ENCODE measurements at regions not wholly inside any gene's neighbourhood (a gene's known extent, or its start where the extent isn't known, plus 50 kb on each side); places are given as distances from the start of the nearest gene placed in this dataset.

DNA sequence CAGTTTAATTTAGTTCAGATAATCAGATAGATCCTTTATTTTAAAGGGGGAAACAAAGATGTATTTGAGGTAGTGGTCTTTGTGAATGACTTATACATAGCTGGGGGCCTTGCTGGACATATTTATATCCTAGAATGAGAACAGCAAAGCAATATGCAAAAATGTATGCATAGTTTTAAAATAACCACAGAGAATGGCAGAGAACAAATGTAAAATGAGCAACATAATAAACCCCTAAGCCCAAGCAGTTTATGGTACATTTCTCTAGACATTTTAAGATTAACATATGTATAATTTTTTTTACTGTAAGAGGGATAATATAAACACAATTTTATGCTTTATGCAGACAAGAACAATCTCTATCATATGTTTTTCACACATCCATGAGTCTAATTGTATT, 434.2 kb upstream of the SMIM31 start:
- Mint-ChIP-seq H3K27ac (no peak overlapping the region), H3K4me3 (no peak overlapping the region), H3K27me3 (ENCODE audit: low read depth) (no peaks in the 10 kb centered on the region), H3K36me3 (no peaks in the 10 kb centered on the region), H3K9me3 (peaks cover 4% of the 10 kb centered on the region), H3K4me1 (peaks cover 17% of the 10 kb centered on the region)
- no peak for TF ChIP-seq ZNF232 (CRISPR knock-in tag; IDR thresholded peaks at IDR 0.05)
- TF ChIP-seq, protein P1, sequence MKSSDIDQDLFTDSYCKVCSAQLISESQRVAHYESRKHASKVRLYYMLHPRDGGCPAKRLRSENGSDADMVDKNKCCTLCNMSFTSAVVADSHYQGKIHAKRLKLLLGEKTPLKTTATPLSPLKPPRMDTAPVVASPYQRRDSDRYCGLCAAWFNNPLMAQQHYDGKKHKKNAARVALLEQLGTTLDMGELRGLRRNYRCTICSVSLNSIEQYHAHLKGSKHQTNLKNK (CRISPR knock-in tag; IDR thresholded peaks at IDR 0.05) = no peak
- no peak for TF ChIP-seq RELA (CRISPR knock-in tag; IDR thresholded peaks at IDR 0.05; ENCODE audit: borderline replicate concordance)
- no peak for TF ChIP-seq OVOL2 (CRISPR knock-in tag; IDR thresholded peaks at IDR 0.05; ENCODE audit: borderline replicate concordance)
- TF ChIP-seq ZNF423 (CRISPR knock-in tag; IDR thresholded peaks at IDR 0.05) = no peak
- TF ChIP-seq ZBTB21 (CRISPR knock-in tag; IDR thresholded peaks at IDR 0.05; ENCODE audit: borderline replicate concordance) = no peak
- TF ChIP-seq, protein P2, sequence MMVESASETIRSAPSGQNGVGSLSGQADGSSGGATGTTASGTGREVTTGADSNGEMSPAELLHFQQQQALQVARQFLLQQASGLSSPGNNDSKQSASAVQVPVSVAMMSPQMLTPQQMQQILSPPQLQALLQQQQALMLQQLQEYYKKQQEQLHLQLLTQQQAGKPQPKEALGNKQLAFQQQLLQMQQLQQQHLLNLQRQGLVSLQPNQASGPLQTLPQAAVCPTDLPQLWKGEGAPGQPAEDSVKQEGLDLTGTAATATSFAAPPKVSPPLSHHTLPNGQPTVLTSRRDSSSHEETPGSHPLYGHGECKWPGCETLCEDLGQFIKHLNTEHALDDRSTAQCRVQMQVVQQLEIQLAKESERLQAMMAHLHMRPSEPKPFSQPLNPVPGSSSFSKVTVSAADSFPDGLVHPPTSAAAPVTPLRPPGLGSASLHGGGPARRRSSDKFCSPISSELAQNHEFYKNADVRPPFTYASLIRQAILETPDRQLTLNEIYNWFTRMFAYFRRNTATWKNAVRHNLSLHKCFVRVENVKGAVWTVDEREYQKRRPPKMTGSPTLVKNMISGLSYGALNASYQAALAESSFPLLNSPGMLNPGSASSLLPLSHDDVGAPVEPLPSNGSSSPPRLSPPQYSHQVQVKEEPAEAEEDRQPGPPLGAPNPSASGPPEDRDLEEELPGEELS (CRISPR knock-in tag; IDR thresholded peaks at IDR 0.05) = no peak
- TF ChIP-seq, protein P3, sequence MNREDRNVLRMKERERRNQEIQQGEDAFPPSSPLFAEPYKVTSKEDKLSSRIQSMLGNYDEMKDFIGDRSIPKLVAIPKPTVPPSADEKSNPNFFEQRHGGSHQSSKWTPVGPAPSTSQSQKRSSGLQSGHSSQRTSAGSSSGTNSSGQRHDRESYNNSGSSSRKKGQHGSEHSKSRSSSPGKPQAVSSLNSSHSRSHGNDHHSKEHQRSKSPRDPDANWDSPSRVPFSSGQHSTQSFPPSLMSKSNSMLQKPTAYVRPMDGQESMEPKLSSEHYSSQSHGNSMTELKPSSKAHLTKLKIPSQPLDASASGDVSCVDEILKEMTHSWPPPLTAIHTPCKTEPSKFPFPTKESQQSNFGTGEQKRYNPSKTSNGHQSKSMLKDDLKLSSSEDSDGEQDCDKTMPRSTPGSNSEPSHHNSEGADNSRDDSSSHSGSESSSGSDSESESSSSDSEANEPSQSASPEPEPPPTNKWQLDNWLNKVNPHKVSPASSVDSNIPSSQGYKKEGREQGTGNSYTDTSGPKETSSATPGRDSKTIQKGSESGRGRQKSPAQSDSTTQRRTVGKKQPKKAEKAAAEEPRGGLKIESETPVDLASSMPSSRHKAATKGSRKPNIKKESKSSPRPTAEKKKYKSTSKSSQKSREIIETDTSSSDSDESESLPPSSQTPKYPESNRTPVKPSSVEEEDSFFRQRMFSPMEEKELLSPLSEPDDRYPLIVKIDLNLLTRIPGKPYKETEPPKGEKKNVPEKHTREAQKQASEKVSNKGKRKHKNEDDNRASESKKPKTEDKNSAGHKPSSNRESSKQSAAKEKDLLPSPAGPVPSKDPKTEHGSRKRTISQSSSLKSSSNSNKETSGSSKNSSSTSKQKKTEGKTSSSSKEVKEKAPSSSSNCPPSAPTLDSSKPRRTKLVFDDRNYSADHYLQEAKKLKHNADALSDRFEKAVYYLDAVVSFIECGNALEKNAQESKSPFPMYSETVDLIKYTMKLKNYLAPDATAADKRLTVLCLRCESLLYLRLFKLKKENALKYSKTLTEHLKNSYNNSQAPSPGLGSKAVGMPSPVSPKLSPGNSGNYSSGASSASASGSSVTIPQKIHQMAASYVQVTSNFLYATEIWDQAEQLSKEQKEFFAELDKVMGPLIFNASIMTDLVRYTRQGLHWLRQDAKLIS (CRISPR knock-in tag; IDR thresholded peaks at IDR 0.05; ENCODE audit: borderline replicate concordance) = no peak
- ATAC-seq (no peak), DNase-seq (ENCODE audit: low spot score) (no peak)
- CTCF ChIA-PET = no interaction called here
- POLR2A ChIA-PET = no interaction called here

DNA sequence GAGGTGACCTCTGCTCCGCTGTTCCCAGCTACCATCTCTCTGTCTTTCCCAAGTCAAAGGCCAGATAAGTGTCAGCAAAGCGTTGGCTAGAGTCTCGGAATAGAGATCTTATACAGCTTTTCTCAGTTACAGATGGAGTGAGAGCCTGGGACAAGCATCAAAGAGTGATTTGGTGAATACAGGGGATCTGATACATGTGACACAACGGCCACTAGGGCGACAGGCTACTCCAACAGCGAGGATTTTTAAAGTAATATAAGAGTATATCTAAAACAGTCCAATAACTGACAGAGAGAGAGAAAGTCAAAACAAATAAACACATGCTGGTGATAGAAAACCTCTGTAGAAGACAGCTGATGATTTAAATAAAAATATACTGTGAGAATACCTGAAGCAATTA, 433.1 kb upstream of the SMIM31 start:
- H3K36me3 Mint-ChIP-seq = no peaks in the 10 kb centered on the region

More for the DNA sequence above, 433.1 kb upstream of the SMIM31 start:
- DNase-seq (ENCODE audit: low spot score) (no peak), ATAC-seq (peak; percentile 85)
- H3K4me3 Mint-ChIP-seq = no peak overlapping the region
- H3K4me1 Mint-ChIP-seq = peaks cover 11% of the 10 kb centered on the region
- POLR2A ChIA-PET = no interaction called here
- TF ChIP-seq, protein P4, sequence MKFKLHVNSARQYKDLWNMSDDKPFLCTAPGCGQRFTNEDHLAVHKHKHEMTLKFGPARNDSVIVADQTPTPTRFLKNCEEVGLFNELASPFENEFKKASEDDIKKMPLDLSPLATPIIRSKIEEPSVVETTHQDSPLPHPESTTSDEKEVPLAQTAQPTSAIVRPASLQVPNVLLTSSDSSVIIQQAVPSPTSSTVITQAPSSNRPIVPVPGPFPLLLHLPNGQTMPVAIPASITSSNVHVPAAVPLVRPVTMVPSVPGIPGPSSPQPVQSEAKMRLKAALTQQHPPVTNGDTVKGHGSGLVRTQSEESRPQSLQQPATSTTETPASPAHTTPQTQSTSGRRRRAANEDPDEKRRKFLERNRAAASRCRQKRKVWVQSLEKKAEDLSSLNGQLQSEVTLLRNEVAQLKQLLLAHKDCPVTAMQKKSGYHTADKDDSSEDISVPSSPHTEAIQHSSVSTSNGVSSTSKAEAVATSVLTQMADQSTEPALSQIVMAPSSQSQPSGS (CRISPR knock-in tag; IDR thresholded peaks at IDR 0.05; ENCODE audit: borderline replicate concordance, low read depth) = no peak
- no peak for TF ChIP-seq ZNF423 (CRISPR knock-in tag; IDR thresholded peaks at IDR 0.05)
- TF ChIP-seq OVOL2 (CRISPR knock-in tag; IDR thresholded peaks at IDR 0.05; ENCODE audit: borderline replicate concordance) = no peak
- TF ChIP-seq TEAD1 (CRISPR knock-in tag; IDR thresholded peaks at IDR 0.05) = no peak
- TF ChIP-seq GABPB1 (CRISPR knock-in tag; IDR thresholded peaks at IDR 0.05) = no peak
- TF ChIP-seq, protein P5, sequence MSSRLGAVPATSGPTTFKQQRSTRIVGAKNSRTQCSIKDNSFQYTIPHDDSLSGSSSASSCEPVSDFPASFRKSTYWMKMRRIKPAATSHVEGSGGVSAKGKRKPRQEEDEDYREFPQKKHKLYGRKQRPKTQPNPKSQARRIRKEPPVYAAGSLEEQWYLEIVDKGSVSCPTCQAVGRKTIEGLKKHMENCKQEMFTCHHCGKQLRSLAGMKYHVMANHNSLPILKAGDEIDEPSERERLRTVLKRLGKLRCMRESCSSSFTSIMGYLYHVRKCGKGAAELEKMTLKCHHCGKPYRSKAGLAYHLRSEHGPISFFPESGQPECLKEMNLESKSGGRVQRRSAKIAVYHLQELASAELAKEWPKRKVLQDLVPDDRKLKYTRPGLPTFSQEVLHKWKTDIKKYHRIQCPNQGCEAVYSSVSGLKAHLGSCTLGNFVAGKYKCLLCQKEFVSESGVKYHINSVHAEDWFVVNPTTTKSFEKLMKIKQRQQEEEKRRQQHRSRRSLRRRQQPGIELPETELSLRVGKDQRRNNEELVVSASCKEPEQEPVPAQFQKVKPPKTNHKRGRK (CRISPR knock-in tag; IDR thresholded peaks at IDR 0.05; ENCODE audit: borderline replicate concordance) = no peak
- TF ChIP-seq RELA (CRISPR knock-in tag; IDR thresholded peaks at IDR 0.05; ENCODE audit: borderline replicate concordance) = no peak
- TF ChIP-seq ZNF671 (CRISPR knock-in tag; IDR thresholded peaks at IDR 0.05) = no peak
- TF ChIP-seq FOXK1 (CRISPR knock-in tag; IDR thresholded peaks at IDR 0.05) = no peak
- no peak for TF ChIP-seq CREB1 (CRISPR knock-in tag; IDR thresholded peaks at IDR 0.05)
- no peak for TF ChIP-seq MYBL2 (CRISPR knock-in tag; IDR thresholded peaks at IDR 0.05)
- TF ChIP-seq, protein P6, sequence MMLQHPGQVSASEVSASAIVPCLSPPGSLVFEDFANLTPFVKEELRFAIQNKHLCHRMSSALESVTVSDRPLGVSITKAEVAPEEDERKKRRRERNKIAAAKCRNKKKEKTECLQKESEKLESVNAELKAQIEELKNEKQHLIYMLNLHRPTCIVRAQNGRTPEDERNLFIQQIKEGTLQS (CRISPR knock-in tag; conservative IDR thresholded peaks at IDR 0.05) = no peak
- no peak for TF ChIP-seq EMX1 (CRISPR knock-in tag; IDR thresholded peaks at IDR 0.05)
- no peak for TF ChIP-seq RORB (CRISPR knock-in tag; IDR thresholded peaks at IDR 0.05)
- no peak for TF ChIP-seq NR3C1 (CRISPR knock-in tag; conservative IDR thresholded peaks at IDR 0.05; ENCODE audit: low read depth)
- TF ChIP-seq ATF1 (CRISPR knock-in tag; IDR thresholded peaks at IDR 0.05) = no peak
- TF ChIP-seq, protein P7, sequence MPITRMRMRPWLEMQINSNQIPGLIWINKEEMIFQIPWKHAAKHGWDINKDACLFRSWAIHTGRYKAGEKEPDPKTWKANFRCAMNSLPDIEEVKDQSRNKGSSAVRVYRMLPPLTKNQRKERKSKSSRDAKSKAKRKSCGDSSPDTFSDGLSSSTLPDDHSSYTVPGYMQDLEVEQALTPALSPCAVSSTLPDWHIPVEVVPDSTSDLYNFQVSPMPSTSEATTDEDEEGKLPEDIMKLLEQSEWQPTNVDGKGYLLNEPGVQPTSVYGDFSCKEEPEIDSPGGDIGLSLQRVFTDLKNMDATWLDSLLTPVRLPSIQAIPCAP (CRISPR knock-in tag; IDR thresholded peaks at IDR 0.05) = no peak
- TF ChIP-seq, protein P8, sequence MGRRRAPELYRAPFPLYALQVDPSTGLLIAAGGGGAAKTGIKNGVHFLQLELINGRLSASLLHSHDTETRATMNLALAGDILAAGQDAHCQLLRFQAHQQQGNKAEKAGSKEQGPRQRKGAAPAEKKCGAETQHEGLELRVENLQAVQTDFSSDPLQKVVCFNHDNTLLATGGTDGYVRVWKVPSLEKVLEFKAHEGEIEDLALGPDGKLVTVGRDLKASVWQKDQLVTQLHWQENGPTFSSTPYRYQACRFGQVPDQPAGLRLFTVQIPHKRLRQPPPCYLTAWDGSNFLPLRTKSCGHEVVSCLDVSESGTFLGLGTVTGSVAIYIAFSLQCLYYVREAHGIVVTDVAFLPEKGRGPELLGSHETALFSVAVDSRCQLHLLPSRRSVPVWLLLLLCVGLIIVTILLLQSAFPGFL (CRISPR knock-in tag; IDR thresholded peaks at IDR 0.05; ENCODE audit: borderline replicate concordance) = no peak
- peaks cover 4% of the 10 kb centered on the region for H3K9me3 Mint-ChIP-seq
- CTCF ChIA-PET = no interaction called here
- H3K27ac Mint-ChIP-seq = no peak overlapping the region
- no peaks in the 10 kb centered on the region for H3K27me3 Mint-ChIP-seq (ENCODE audit: low read depth)

All from WTC11 (cell line).